ENCODE measurements at regions not wholly inside any gene's neighbourhood (a gene's known extent, or its start where the extent isn't known, plus 50 kb on each side); places are given as distances from the start of the nearest gene placed in this dataset.

GRCh38 chr4:64967286-64967685, 558.0 kb upstream of the TECRL start:
- Histone ChIP-seq H3K27ac (ENCODE audit: low read length) (no peak overlapping the region), H3K4me3 (ENCODE audit: low read length) (no peak overlapping the region), H3K4me1 (ENCODE audit: control insufficient read depth, insufficient read depth, low read length) (no peaks in the 10 kb centered on the region), H3K36me3 (ENCODE audit: control insufficient read depth, insufficient read depth, low read length) (no peaks in the 10 kb centered on the region), H3K9me3 (ENCODE audit: control insufficient read depth, insufficient read depth, low read length) (peaks cover 7% of the 10 kb centered on the region), H3K27me3 (ENCODE audit: control insufficient read depth, insufficient read depth, low read length) (no peaks in the 10 kb centered on the region)
- H3K27ac Mint-ChIP-seq, result no peak overlapping the region
- H3K27me3 Mint-ChIP-seq (ENCODE audit: low read depth in 2 of 2), result no peaks in the 10 kb centered on the region
- 75% methylated on average over 2 of the region's 2 CpGs for WGBS (ENCODE audit: insufficient coverage)
- no peaks in the 10 kb centered on the region for H3K4me1 Mint-ChIP-seq
- DNase-seq (no peak), ATAC-seq (no peak)
- peaks cover 10% of the 10 kb centered on the region for H3K36me3 Mint-ChIP-seq
- no peak overlapping the region for H3K4me3 Mint-ChIP-seq
- TF ChIP-seq CTCF (IDR thresholded peaks at IDR 0.05), result no peak
- intact Hi-C loops (cut with micrococcal nuclease), result no loop called here
- H3K9me3 Mint-ChIP-seq, result peaks cover 15 to 17% of the 10 kb centered on the region in 2 donors

GRCh38 chr4:64960516-64960915, 551.3 kb upstream of the TECRL start:
- Mint-ChIP-seq H3K36me3 (peaks cover 23% of the 10 kb centered on the region), H3K27me3 (ENCODE audit: low read depth in 2 of 2) (no peaks in the 10 kb centered on the region), H3K4me3 (no peak overlapping the region), H3K27ac (no peak overlapping the region), H3K4me1 (no peaks in the 10 kb centered on the region), H3K9me3 (peaks cover 14 to 20% of the 10 kb centered on the region in 2 donors)
- Histone ChIP-seq H3K4me3 (ENCODE audit: low read length) (no peak overlapping the region), H3K27me3 (ENCODE audit: control insufficient read depth, insufficient read depth, low read length) (no peaks in the 10 kb centered on the region), H3K36me3 (ENCODE audit: control insufficient read depth, insufficient read depth, low read length) (no peaks in the 10 kb centered on the region), H3K4me1 (ENCODE audit: control insufficient read depth, insufficient read depth, low read length) (no peaks in the 10 kb centered on the region), H3K27ac (ENCODE audit: low read length) (no peak overlapping the region), H3K9me3 (ENCODE audit: control insufficient read depth, insufficient read depth, low read length) (peaks cover 9% of the 10 kb centered on the region)
- DNase-seq (no peak), ATAC-seq (no peak)
- TF ChIP-seq CTCF (IDR thresholded peaks at IDR 0.05), result no peak
- WGBS (ENCODE audit: insufficient coverage), result 86% methylated on average over 3 of the region's 4 CpGs
- intact Hi-C loops (cut with micrococcal nuclease), result no loop called here

- DNase-seq (no peak), ATAC-seq (no peak)
- no peaks in the 10 kb centered on the region for H3K36me3 Mint-ChIP-seq
- H3K4me3 ChIP-seq (ENCODE audit: low read length), result no peak overlapping the region
- H3K27me3 Mint-ChIP-seq (ENCODE audit: low read depth in 2 of 2), result no peaks in the 10 kb centered on the region
- intact Hi-C loops (cut with micrococcal nuclease), result no loop called here
- H3K4me1 Mint-ChIP-seq, result no peaks in the 10 kb centered on the region
- no peaks in the 10 kb centered on the region for H3K4me1 ChIP-seq (ENCODE audit: control insufficient read depth, insufficient read depth, low read length)
- H3K27ac Mint-ChIP-seq, result no peak overlapping the region
- no peak overlapping the region for H3K4me3 Mint-ChIP-seq
- H3K27ac ChIP-seq (ENCODE audit: low read length), result no peak overlapping the region
- TF ChIP-seq CTCF (IDR thresholded peaks at IDR 0.05), result no peak
- H3K36me3 ChIP-seq (ENCODE audit: control insufficient read depth, insufficient read depth, low read length), result no peaks in the 10 kb centered on the region
- H3K27me3 ChIP-seq (ENCODE audit: control insufficient read depth, insufficient read depth, low read length), result no peaks in the 10 kb centered on the region
- H3K9me3 Mint-ChIP-seq, result peaks cover 2 to 5% of the 10 kb centered on the region in 2 donors
- 100% methylated on average over 3 of the region's 3 CpGs for WGBS (ENCODE audit: insufficient coverage)
- H3K9me3 ChIP-seq (ENCODE audit: control insufficient read depth, insufficient read depth, low read length), result peaks cover 3% of the 10 kb centered on the region
Measured at GRCh38 chr4:64940698-64941097, 531.4 kb upstream of the TECRL start.

GRCh38 chr4:64935469-64936001, 526.3 kb upstream of the TECRL start:
- intact Hi-C loops (cut with micrococcal nuclease), result no loop called here
- ATAC-seq (no peak), DNase-seq (no peak)
- peaks cover 3% of the 10 kb centered on the region for H3K9me3 ChIP-seq (ENCODE audit: control insufficient read depth, insufficient read depth, low read length)
- 73% methylated on average over 1 of the region's 1 CpG for WGBS (ENCODE audit: insufficient coverage)
- H3K4me1 ChIP-seq (ENCODE audit: control insufficient read depth, insufficient read depth, low read length), result no peaks in the 10 kb centered on the region
- no peaks in the 10 kb centered on the region for H3K36me3 ChIP-seq (ENCODE audit: control insufficient read depth, insufficient read depth, low read length)
- H3K4me3 Mint-ChIP-seq, result no peak overlapping the region
- no peaks in the 10 kb centered on the region for H3K4me1 Mint-ChIP-seq
- no peak overlapping the region for H3K27ac Mint-ChIP-seq
- H3K27me3 ChIP-seq (ENCODE audit: control insufficient read depth, insufficient read depth, low read length), result no peaks in the 10 kb centered on the region
- H3K27me3 Mint-ChIP-seq (ENCODE audit: low read depth in 2 of 2), result no peaks in the 10 kb centered on the region
- peaks cover 5% of the 10 kb centered on the region for H3K36me3 Mint-ChIP-seq
- H3K27ac ChIP-seq (ENCODE audit: low read length), result no peak overlapping the region
- H3K4me3 ChIP-seq (ENCODE audit: low read length), result no peak overlapping the region
- no peak for TF ChIP-seq CTCF (IDR thresholded peaks at IDR 0.05)
- H3K9me3 Mint-ChIP-seq, result peaks cover 8 to 11% of the 10 kb centered on the region in 2 donors
